H1 (cell line): ENCODE measurements at regions not wholly inside any gene's neighbourhood (a gene's known extent, or its start where the extent isn't known, plus 50 kb on each side); places are given as distances from the start of the nearest gene placed in this dataset.

Experiments
- CTCF ChIA-PET: fragments of 300-600 bp; sonication (Branson Sonifier 250); formaldehyde crosslinking; loops from one replicate; lab custom pipeline; 2021; ENCODE audit not compliant: partially characterized antibody; lab: Charles Lee
- POLR2A ChIA-PET: fragments of 300-600 bp; sonication (Branson Sonifier 250); formaldehyde crosslinking; loops from one replicate; lab custom pipeline; 2021; ENCODE audit warnings: inconsistent platforms; ENCODE audit not compliant: partially characterized antibody; lab: Charles Lee
- DNase-seq, 2 experiments: peaks; one replicate each; pipeline versions ENCODE4 v3.0.0 to v3.0.0-alpha.2; 2010 to 2022; ENCODE audit warnings: low spot score in 2 of 2, low read depth in 1 of 2, mixed read lengths in 1 of 2
- FAIRE-seq: peaks from 2 replicates; lab custom pipeline; 2011; peaks lifted over from hg19 to GRCh38; lab: Jason Lieb, UNC
- H2AFZ ChIP-seq: 2 replicates; pipeline ENCODE4 v1.8.1; 2012; ENCODE audit warnings: low read length, inconsistent platforms
- H2AK5ac ChIP-seq: 2 replicates; pipeline ENCODE4 v1.6.1; 2013; ENCODE audit warnings: low read depth, low read length
- H2BK120ac ChIP-seq: replicated peaks from 2 replicates; pipeline ENCODE3; 2013; ENCODE audit warnings: low read depth, low read length, inconsistent platforms
- H2BK12ac ChIP-seq: 2 replicates; pipeline ENCODE4 v1.6.1; 2013; ENCODE audit warnings: low read depth, low read length
- H2BK15ac ChIP-seq: 2 replicates; pipeline ENCODE4 v1.6.1; 2013; ENCODE audit warnings: low read length
- H2BK20ac ChIP-seq: 2 replicates; pipeline ENCODE4 v1.6.1; 2013; ENCODE audit warnings: low read length
- H2BK5ac ChIP-seq: 2 replicates; pipeline ENCODE4 v1.6.1; 2013; ENCODE audit warnings: low read depth, low read length
- H3K14ac ChIP-seq: 2 replicates; pipeline ENCODE4 v1.6.1; 2013; ENCODE audit warnings: inconsistent platforms; ENCODE audit not compliant: insufficient read length
- H3K18ac ChIP-seq: 2 replicates; pipeline ENCODE4 v1.6.1; 2013; ENCODE audit warnings: low read length; ENCODE audit errors: extremely low read depth
- H3K23ac ChIP-seq: 2 replicates; pipeline ENCODE4 v1.6.1; 2013; ENCODE audit warnings: inconsistent platforms; ENCODE audit not compliant: insufficient read length
- H3K23me2 ChIP-seq: 2 replicates; pipeline ENCODE4 v1.6.1; 2013; ENCODE audit warnings: low read depth, low read length
- H3K27ac ChIP-seq: 2 replicates; pipeline ENCODE4 v1.6.1; 2011; ENCODE audit warnings: low read depth, low read length, inconsistent platforms
- H3K27me3 ChIP-seq, 4 experiments: replicated peaks in 1 of 4; 1 replicate in 1 of 4; 2 replicates in 3 of 4; pipeline versions ENCODE4 v1.6.1 to v1.8.1; 2011 to 2013; ENCODE audit warnings: low read length in 3 of 4, mild to moderate bottlenecking in 3 of 4, inconsistent platforms in 2 of 4, mixed read lengths in 2 of 4, moderate library complexity in 1 of 4; ENCODE audit not compliant: control insufficient read depth in 3 of 4, insufficient read depth in 3 of 4; ENCODE audit errors: extremely low read depth in 1 of 4
- H3K36me3 ChIP-seq, 4 experiments: 2 replicates each; pipeline versions ENCODE4 v1.6.1 to v1.8.1; 2011 to 2013; ENCODE audit warnings: mild to moderate bottlenecking in 4 of 4, low read length in 3 of 4, moderate library complexity in 2 of 4, control low read depth in 1 of 4, inconsistent platforms in 1 of 4; ENCODE audit not compliant: insufficient read depth in 4 of 4, control insufficient read depth in 2 of 4
- H3K4ac ChIP-seq: replicated peaks from 2 replicates; pipeline ENCODE3; 2013; ENCODE audit warnings: low read length, low read depth, mixed read lengths, inconsistent platforms; ENCODE audit not compliant: insufficient read length
- H3K4me1 ChIP-seq, 4 experiments: replicated peaks in 1 of 4; 1 replicate in 1 of 4; 2 replicates in 3 of 4; pipeline versions ENCODE4 v1.6.1 to v1.8.1; 2011 to 2013; ENCODE audit warnings: low read length in 3 of 4, inconsistent platforms in 2 of 4, mixed read lengths in 1 of 4; ENCODE audit not compliant: insufficient read depth in 4 of 4, control insufficient read depth in 3 of 4
- H3K4me2 ChIP-seq, 2 experiments: 2 replicates each; pipeline versions ENCODE4 v1.6.1 to v1.8.1; 2011 to 2013; ENCODE audit warnings: low read depth in 2 of 2, low read length in 2 of 2, control low read depth in 1 of 2, inconsistent platforms in 1 of 2, mild to moderate bottlenecking in 1 of 2; ENCODE audit not compliant: insufficient read depth in 1 of 2
- H3K4me3 ChIP-seq, 4 experiments: fragments of 200-600, 300-600 bp in 1 of 4; sonication (generic), shearing (Covaris generic), sonication (Bioruptor Twin) in 1 of 4; 2 replicates each; pipeline versions ENCODE4 v1.5.1 to v1.8.1; 2011 to 2016; ENCODE audit warnings: low read length in 4 of 4, low read depth in 3 of 4, control low read depth in 2 of 4, inconsistent platforms in 2 of 4, mild to moderate bottlenecking in 2 of 4, mixed read lengths in 1 of 4, moderate library complexity in 1 of 4; ENCODE audit not compliant: insufficient read depth in 2 of 4; ENCODE audit errors: extremely low read depth in 1 of 4
- H3K56ac ChIP-seq: replicated peaks from 2 replicates; pipeline ENCODE3; 2013; ENCODE audit warnings: low read depth, mild to moderate bottlenecking, mixed read lengths, low read length, inconsistent platforms; ENCODE audit not compliant: insufficient read length
- H3K79me1 ChIP-seq: 2 replicates; pipeline ENCODE4 v1.6.1; 2013; ENCODE audit warnings: low read depth, low read length, control low read depth
- H3K79me2 ChIP-seq, 2 experiments: 2 replicates each; pipeline versions ENCODE4 v1.6.1 to v1.8.1; 2012 to 2013; ENCODE audit warnings: low read length in 2 of 2, mild to moderate bottlenecking in 2 of 2, inconsistent platforms in 1 of 2; ENCODE audit not compliant: insufficient read depth in 2 of 2, control insufficient read depth in 1 of 2
- H3K9ac ChIP-seq, 4 experiments: replicated peaks in 1 of 4; 1 replicate in 1 of 4; 2 replicates in 3 of 4; pipeline versions ENCODE4 v1.6.1 to v1.8.1; 2011 to 2013; ENCODE audit warnings: low read depth in 3 of 4, low read length in 3 of 4, control low read depth in 2 of 4, mild to moderate bottlenecking in 2 of 4, moderate library complexity in 2 of 4, inconsistent platforms in 1 of 4; ENCODE audit errors: extremely low read depth in 1 of 4
- H3K9me3 ChIP-seq, 2 experiments: 2 replicates each; pipeline versions ENCODE4 v1.6.1 to v1.8.1; 2012 to 2013; ENCODE audit warnings: mild to moderate bottlenecking in 2 of 2, moderate library complexity in 2 of 2, control low read depth in 1 of 2, inconsistent platforms in 1 of 2, low read depth in 1 of 2, low read length in 1 of 2, mixed read lengths in 1 of 2; ENCODE audit not compliant: insufficient read depth in 2 of 2
- H4K20me1 ChIP-seq, 2 experiments: replicated peaks in 1 of 2; 2 replicates each; pipeline versions ENCODE3 to v1.8.1; 2011 to 2013; ENCODE audit warnings: inconsistent platforms in 2 of 2, low read length in 2 of 2, mild to moderate bottlenecking in 1 of 2; ENCODE audit not compliant: insufficient read depth in 2 of 2, control insufficient read depth in 1 of 2
- H4K5ac ChIP-seq: 2 replicates; pipeline ENCODE4 v1.6.1; 2013; ENCODE audit warnings: low read length, low read depth, mixed read lengths, inconsistent platforms; ENCODE audit not compliant: insufficient read length
- H4K8ac ChIP-seq: 2 replicates; pipeline ENCODE4 v1.8.0; 2013; ENCODE audit warnings: mild to moderate bottlenecking, moderate library complexity, low read length, inconsistent platforms; ENCODE audit not compliant: insufficient read depth; ENCODE audit errors: extremely low read depth
- H4K91ac ChIP-seq: replicated peaks from 2 replicates; pipeline ENCODE3; 2013; ENCODE audit warnings: low read length, mixed read lengths, inconsistent platforms; ENCODE audit not compliant: insufficient read length
- ASH2L ChIP-seq: fragments of 200-600, 300-600 bp; sonication (generic); IDR thresholded peaks from one replicate; pipeline ENCODE4 v1.7.1; 2017; ENCODE audit warnings: low read length
- BACH1 ChIP-seq: IDR thresholded peaks from 2 replicates; pipeline ENCODE4 v1.6.1; 2012; ENCODE audit warnings: low read length, improper control_type of control experiment
- EGR1 ChIP-seq: IDR thresholded peaks from 2 replicates; pipeline ENCODE4 v1.6.1; 2011; ENCODE audit warnings: low read depth, low read length, borderline replicate concordance
- GABPA ChIP-seq: IDR thresholded peaks from 2 replicates; pipeline ENCODE4 v1.6.1; 2011; ENCODE audit warnings: mild to moderate bottlenecking, low read length, moderate library complexity, borderline replicate concordance; ENCODE audit not compliant: insufficient read depth
- KDM5A ChIP-seq: fragments of 200-600 bp; IDR thresholded peaks from 2 replicates; pipeline ENCODE4 v1.7.1; 2012; ENCODE audit warnings: mild to moderate bottlenecking, low read length, inconsistent platforms, mixed read lengths
- MAFK ChIP-seq: IDR thresholded peaks from 2 replicates; pipeline ENCODE4 v1.6.1; 2012; ENCODE audit warnings: low read depth, mild to moderate bottlenecking, improper control_type of control experiment, low read length
- RNF2 ChIP-seq: fragments of 200-900, 300-1000 bp; sonication (generic); IDR thresholded peaks from 2 replicates; pipeline ENCODE4 v1.7.1; 2016; ENCODE audit warnings: borderline replicate concordance, low read depth, mild to moderate bottlenecking, antibody characterized with exemption, low read length; ENCODE audit not compliant: poor library complexity, severe bottlenecking; ENCODE audit errors: missing control alignments
- SAP30 ChIP-seq: fragments of 300-600 bp; sonication (generic); IDR thresholded peaks from 2 replicates; pipeline ENCODE4 v1.7.1; 2012; ENCODE audit warnings: low read length, moderate library complexity, mild to moderate bottlenecking, inconsistent platforms; ENCODE audit not compliant: insufficient read depth, insufficient replicate concordance
- SIX5 ChIP-seq: IDR thresholded peaks from 2 replicates; pipeline ENCODE4 v1.6.1; 2011; ENCODE audit warnings: mild to moderate bottlenecking, low read depth, low read length
- TCF12 ChIP-seq: IDR thresholded peaks from 2 replicates; pipeline ENCODE4 v1.6.1; 2011; ENCODE audit warnings: low read depth, mild to moderate bottlenecking, low read length
- YY1 ChIP-seq: IDR thresholded peaks from 2 replicates; pipeline ENCODE4 v1.6.1; 2011; ENCODE audit warnings: low read depth, mild to moderate bottlenecking, low read length
- WGBS, 2 experiments: shearing (Covaris generic) in 1 of 2; methylation state at CpG; one replicate each; pipeline versions ENCODE4 v1.1.6 to v1.1.7; 2013 to 2015; ENCODE audit warnings: low lambda C conversion rate in 2 of 2, mixed read lengths in 2 of 2, inconsistent platforms in 1 of 2, low coverage in 1 of 2, missing lambda C conversion rate in 1 of 2; ENCODE audit not compliant: insufficient replicate concordance in 2 of 2, insufficient coverage in 1 of 2, insufficient read length in 1 of 2; ENCODE audit errors: extremely low coverage in 1 of 2, missing lambda C conversion rate in 1 of 2; 5-methylcytosine and 5-hydroxymethylcytosine counted together

GRCh38 chr5:67427850-67428298 lies 231.3 kb upstream of the CD180 start:
- H2BK20ac ChIP-seq, result no peak overlapping the region
- TF ChIP-seq MAFK (no peak), GABPA (no peak), ASH2L (no peak), SIX5 (no peak), KDM5A (no peak), BACH1 (no peak), SAP30 (no peak), TCF12 (no peak), EGR1 (no peak), YY1 (no peak), RNF2 (no peak)
- TF ChIP-seq, all 59 proteins: peak for 0
- ChIA-PET CTCF (no interaction called here), POLR2A (no interaction called here)
- Histone ChIP-seq H4K8ac (no peak overlapping the region), H3K56ac (no peak overlapping the region), H2BK5ac (no peak overlapping the region), H3K23ac (no peak overlapping the region), H3K23me2 (no peaks in the 10 kb centered on the region), H2BK15ac (no peak overlapping the region), H2BK120ac (no peak overlapping the region), H3K79me2 (no peaks in the 10 kb centered on the region), H2AFZ (no peak overlapping the region), H3K14ac (no peak overlapping the region), H3K27ac (no peak overlapping the region), H2AK5ac (no peak overlapping the region), H3K18ac (no peak overlapping the region), H4K5ac (no peak overlapping the region), H3K4me3 (no peak overlapping the region), H4K91ac (no peak overlapping the region), H3K36me3 (no peaks in the 10 kb centered on the region), H4K20me1 (no peaks in the 10 kb centered on the region), H3K4me2 (no peak overlapping the region), H3K27me3 (no peaks in the 10 kb centered on the region), H2BK12ac (no peak overlapping the region), H3K79me1 (no peaks in the 10 kb centered on the region), H3K9me3 (no peaks in the 10 kb centered on the region), H3K4me1 (no peaks in the 10 kb centered on the region), H3K9ac (no peak overlapping the region), H3K4ac (no peak overlapping the region)
- 88 to 93% methylated on average over 2 to 4 of the region's 4 CpGs for WGBS, 2 experiments
- FAIRE-seq (no peak), DNase-seq (no peak)
